Peyer's patch (tissue), 4 donors: ENCODE measurements at regions not wholly inside any gene's neighbourhood (a gene's known extent, or its start where the extent isn't known, plus 50 kb on each side); places are given as distances from the start of the nearest gene placed in this dataset.

Experiments
- POLR2A ChIP-seq, 2 donors: fragments of 450-650 bp; IDR thresholded peaks; one replicate each; pipeline ENCODE4 v1.5.1; 2017; ENCODE audit warnings: antibody characterized with exemption in 2 of 2, mild to moderate bottlenecking in 2 of 2, moderate library complexity in 2 of 2
- TF ChIP-seq, protein P1 (sequence below), 6 experiments: fragments of 450-650 bp in 4 of 6; fragments of 200-600 bp in 2 of 6; sonication (generic) in 1 of 6; IDR thresholded peaks; one replicate each; pipeline ENCODE4 v1.5.1; 2017 to 2019; ENCODE audit warnings: antibody characterized with exemption in 6 of 6, mild to moderate bottlenecking in 3 of 6, moderate library complexity in 1 of 6

DNA sequence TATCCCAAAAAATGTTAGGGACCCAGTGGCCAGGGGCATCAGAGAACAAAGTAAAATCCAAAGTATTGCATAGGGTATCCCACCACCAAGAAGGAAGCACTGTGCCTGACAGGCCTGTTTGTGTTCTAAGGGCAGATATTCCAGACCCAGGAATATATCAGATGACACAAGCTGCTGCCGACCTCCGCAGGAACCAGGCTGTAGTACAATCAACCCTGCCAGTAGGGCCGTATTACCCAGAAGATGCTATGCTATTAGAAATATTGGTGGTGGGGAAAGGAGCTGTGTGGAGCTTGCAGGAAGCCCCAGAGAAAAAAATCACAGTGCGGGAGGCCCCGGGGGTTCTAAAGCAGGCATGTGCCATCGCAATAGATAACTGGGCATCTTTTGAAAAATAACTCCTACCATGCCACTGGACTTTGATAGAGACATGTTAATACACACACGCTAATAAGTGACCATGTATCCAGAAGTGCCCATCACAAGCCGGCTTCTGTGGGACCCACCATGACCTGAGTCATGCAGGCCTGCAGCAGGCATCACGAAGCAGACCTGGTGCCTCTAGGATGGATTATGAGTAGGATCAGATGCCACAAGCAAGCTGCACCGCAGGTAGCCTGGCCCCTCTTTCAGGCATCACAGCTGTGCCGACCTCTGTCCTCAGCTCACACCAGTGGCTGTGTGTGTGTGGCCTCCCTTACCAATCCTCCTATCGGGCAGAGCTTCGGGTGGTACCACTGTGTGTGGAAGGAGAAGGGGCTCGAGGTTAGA lies 242.7 kb downstream of the BCL11B start:
- TF ChIP-seq, protein P1, sequence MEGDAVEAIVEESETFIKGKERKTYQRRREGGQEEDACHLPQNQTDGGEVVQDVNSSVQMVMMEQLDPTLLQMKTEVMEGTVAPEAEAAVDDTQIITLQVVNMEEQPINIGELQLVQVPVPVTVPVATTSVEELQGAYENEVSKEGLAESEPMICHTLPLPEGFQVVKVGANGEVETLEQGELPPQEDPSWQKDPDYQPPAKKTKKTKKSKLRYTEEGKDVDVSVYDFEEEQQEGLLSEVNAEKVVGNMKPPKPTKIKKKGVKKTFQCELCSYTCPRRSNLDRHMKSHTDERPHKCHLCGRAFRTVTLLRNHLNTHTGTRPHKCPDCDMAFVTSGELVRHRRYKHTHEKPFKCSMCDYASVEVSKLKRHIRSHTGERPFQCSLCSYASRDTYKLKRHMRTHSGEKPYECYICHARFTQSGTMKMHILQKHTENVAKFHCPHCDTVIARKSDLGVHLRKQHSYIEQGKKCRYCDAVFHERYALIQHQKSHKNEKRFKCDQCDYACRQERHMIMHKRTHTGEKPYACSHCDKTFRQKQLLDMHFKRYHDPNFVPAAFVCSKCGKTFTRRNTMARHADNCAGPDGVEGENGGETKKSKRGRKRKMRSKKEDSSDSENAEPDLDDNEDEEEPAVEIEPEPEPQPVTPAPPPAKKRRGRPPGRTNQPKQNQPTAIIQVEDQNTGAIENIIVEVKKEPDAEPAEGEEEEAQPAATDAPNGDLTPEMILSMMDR (IDR thresholded peaks at IDR 0.05): no peak
- no peak for TF ChIP-seq POLR2A (IDR thresholded peaks at IDR 0.05)
